ENCODE measurements at regions not wholly inside any gene's neighbourhood (a gene's known extent, or its start where the extent isn't known, plus 50 kb on each side); places are given as distances from the start of the nearest gene placed in this dataset.

DNA sequence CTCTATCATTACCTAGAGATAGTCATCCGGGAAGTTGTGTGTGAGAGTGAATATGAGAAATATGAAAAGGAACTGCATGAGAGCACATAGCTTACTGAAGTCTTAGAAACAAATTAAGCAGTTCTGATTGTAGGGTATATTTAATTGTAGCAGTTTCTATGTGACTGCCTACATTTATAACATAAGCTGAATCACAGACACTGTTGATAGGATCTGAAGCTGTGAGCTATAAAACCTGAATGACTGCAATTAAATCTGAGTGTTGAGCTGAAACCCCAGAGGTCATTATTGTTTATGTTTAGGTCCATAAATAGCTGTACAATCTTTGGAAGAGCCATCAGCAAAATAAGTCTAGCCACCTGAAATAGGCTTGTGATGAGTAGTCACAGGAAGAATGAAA is 210.1 kb upstream of the CXCL13 start:
- H3K4me1 Mint-ChIP-seq, result peaks cover 2% of the 10 kb centered on the region
- H3K27ac Mint-ChIP-seq, result no peak overlapping the region
- H3K9me3 Mint-ChIP-seq, result peaks cover 3% of the 10 kb centered on the region
- H3K4me3 Mint-ChIP-seq, result no peak overlapping the region
- H3K36me3 Mint-ChIP-seq (ENCODE audit: low read depth), result no peaks in the 10 kb centered on the region
- TF ChIP-seq, protein P1, sequence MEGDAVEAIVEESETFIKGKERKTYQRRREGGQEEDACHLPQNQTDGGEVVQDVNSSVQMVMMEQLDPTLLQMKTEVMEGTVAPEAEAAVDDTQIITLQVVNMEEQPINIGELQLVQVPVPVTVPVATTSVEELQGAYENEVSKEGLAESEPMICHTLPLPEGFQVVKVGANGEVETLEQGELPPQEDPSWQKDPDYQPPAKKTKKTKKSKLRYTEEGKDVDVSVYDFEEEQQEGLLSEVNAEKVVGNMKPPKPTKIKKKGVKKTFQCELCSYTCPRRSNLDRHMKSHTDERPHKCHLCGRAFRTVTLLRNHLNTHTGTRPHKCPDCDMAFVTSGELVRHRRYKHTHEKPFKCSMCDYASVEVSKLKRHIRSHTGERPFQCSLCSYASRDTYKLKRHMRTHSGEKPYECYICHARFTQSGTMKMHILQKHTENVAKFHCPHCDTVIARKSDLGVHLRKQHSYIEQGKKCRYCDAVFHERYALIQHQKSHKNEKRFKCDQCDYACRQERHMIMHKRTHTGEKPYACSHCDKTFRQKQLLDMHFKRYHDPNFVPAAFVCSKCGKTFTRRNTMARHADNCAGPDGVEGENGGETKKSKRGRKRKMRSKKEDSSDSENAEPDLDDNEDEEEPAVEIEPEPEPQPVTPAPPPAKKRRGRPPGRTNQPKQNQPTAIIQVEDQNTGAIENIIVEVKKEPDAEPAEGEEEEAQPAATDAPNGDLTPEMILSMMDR (IDR thresholded peaks at IDR 0.05; ENCODE audit: unreplicated experiment in 3 of 3), result no peak
- H3K27me3 Mint-ChIP-seq (ENCODE audit: low read depth), result no peaks in the 10 kb centered on the region

DNA sequence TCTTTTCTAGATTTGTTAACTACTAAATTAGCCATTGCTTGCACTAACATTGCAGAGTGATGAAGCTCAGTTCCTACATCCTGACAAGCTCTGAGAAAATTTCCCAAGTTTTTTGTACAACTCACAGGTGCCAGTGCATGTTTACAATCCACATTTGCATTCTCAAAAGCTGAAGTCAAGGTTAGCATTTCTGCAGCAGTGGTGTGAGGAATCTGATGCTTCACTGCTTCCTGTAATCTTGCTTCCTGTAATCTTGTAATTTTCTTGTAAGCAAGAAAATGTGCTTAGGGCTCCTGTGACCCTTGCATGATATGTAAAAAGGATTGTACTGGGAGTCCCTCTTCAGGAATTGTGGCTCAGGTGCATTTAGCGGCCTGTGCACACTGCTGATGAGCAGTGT is 207.4 kb upstream of the CXCL13 start:
- H3K36me3 Mint-ChIP-seq (ENCODE audit: low read depth), result no peaks in the 10 kb centered on the region
- H3K27me3 Mint-ChIP-seq (ENCODE audit: low read depth), result no peaks in the 10 kb centered on the region
- H3K4me1 Mint-ChIP-seq, result no peaks in the 10 kb centered on the region
- TF ChIP-seq, protein P1 (IDR thresholded peaks at IDR 0.05; ENCODE audit: unreplicated experiment in 3 of 3), result no peak
- H3K4me3 Mint-ChIP-seq, result no peak overlapping the region
- H3K27ac Mint-ChIP-seq, result no peak overlapping the region
- peaks cover 5% of the 10 kb centered on the region for H3K9me3 Mint-ChIP-seq

DNA sequence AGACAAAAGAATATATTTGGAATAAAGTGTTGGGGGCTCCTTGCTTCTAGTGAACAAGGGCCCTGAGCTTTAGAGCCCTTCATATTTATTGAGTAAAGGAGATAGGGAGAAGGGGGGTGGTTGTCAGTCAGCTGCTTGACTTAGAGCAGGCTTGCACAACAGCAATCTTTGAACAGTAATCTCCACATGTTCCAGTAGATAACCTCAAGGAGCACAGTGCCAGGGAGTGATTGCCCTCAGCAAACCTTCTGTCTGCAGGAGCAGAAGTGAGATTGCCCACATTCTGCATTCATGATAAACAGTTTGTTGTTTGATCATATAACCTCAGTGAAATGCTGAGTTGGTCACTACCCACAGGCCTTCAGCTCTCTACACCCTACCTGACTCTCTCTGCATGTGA is 205.8 kb upstream of the CXCL13 start:
- TF ChIP-seq, protein P1 (IDR thresholded peaks at IDR 0.05; ENCODE audit: unreplicated experiment in 3 of 3), result no peak
- peaks cover 5% of the 10 kb centered on the region for H3K9me3 Mint-ChIP-seq
- H3K27ac Mint-ChIP-seq, result no peak overlapping the region
- no peaks in the 10 kb centered on the region for H3K36me3 Mint-ChIP-seq (ENCODE audit: low read depth)
- no peaks in the 10 kb centered on the region for H3K4me1 Mint-ChIP-seq
- H3K4me3 Mint-ChIP-seq, result no peak overlapping the region
- H3K27me3 Mint-ChIP-seq (ENCODE audit: low read depth), result no peaks in the 10 kb centered on the region

DNA sequence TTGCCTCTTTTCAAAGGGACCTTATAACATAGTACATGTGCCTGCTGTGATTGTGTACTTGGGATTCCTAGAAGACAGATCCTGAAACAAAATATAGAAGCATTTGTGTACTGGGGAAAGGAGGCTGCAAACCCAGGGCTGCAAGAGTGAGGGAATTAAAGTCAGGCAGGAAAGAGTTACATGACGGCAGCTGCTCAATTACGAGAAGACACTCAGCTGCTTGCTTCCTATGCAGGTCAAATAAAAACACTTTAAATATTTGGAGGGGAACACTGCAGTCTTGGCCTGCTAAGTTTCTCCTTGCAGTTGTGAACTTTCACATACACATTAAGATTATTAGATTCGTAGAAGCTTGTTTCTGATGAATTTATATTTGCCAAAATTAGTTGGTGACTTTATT is 191.9 kb upstream of the CXCL13 start:
- peak overlapping the region in 1 of 3 experiments; percentile 26 for H3K4me3 Mint-ChIP-seq
- H3K27ac Mint-ChIP-seq, result peak overlapping the region; percentile 30 to 81 (median 74)
- no peaks in the 10 kb centered on the region for H3K36me3 Mint-ChIP-seq (ENCODE audit: low read depth)
- H3K9me3 Mint-ChIP-seq, result no peaks in the 10 kb centered on the region
- TF ChIP-seq, protein P1 (IDR thresholded peaks at IDR 0.05; ENCODE audit: unreplicated experiment in 3 of 3), result no peak
- H3K27me3 Mint-ChIP-seq (ENCODE audit: low read depth), result peaks cover 5% of the 10 kb centered on the region
- peaks cover 32% of the 10 kb centered on the region for H3K4me1 Mint-ChIP-seq

DNA sequence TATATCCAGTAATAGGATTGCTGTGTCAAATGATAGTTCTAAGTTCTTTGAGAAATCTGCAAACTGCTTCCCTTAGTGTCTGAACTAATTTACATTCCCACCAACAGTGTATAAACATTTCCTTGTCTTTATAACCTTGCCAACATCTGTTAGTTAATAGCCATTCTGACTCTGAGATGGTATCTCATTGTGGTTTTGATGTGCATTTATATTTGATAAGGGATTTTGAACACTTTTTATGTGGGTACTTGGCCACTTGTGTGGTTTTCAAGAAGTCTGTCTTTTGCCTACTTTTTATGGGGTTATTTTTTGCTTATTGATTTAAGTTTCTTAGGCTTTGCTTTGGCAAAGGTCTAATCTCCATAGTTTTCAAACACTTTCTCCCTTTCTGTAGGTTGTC is 189.9 kb upstream of the CXCL13 start:
- Mint-ChIP-seq H3K27ac (no peak overlapping the region), H3K4me1 (peaks cover 32% of the 10 kb centered on the region), H3K27me3 (ENCODE audit: low read depth) (peaks cover 5% of the 10 kb centered on the region), H3K9me3 (no peaks in the 10 kb centered on the region), H3K4me3 (no peak overlapping the region), H3K36me3 (ENCODE audit: low read depth) (no peaks in the 10 kb centered on the region)
- TF ChIP-seq, protein P1 (IDR thresholded peaks at IDR 0.05; ENCODE audit: unreplicated experiment in 3 of 3), result no peak

DNA sequence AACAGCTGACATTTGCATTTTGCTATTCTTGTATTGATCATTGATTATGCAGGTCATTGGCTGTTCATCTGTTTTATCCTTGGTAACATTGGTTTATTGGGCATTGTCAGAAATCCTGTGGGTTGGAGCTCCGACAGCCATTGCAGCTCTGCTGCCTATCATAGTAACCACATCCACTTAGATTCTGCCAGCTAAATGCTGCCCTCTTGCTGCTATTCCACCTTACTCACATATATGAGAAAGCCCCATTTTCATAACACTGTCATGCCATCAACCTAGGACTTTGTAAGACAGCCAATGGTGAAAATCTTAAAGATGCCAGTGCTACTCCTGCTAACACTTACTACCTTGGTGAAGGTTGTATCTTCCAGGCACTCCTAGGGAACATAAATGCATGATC is 187.3 kb upstream of the CXCL13 start:
- no peaks in the 10 kb centered on the region for H3K36me3 Mint-ChIP-seq (ENCODE audit: low read depth)
- no peak overlapping the region for H3K27ac Mint-ChIP-seq
- TF ChIP-seq, protein P1 (IDR thresholded peaks at IDR 0.05; ENCODE audit: unreplicated experiment in 3 of 3), result peak; percentile 15 to 29 (median 18)
- H3K4me3 Mint-ChIP-seq, result no peak overlapping the region
- peaks cover 13% of the 10 kb centered on the region for H3K4me1 Mint-ChIP-seq
- H3K27me3 Mint-ChIP-seq (ENCODE audit: low read depth), result no peaks in the 10 kb centered on the region
- no peaks in the 10 kb centered on the region for H3K9me3 Mint-ChIP-seq
